Germinal center (tissue), 1 donor: ENCODE measurements at regions not wholly inside any gene's neighbourhood (a gene's known extent, or its start where the extent isn't known, plus 50 kb on each side); places are given as distances from the start of the nearest gene placed in this dataset.
"Not testable (repeated sequence)": the region's sequence is repeated elsewhere in the genome, so short reads cannot be mapped to it uniquely, and the experiment has no call there.

Source experiments
- DNase-seq: peaks from one replicate; pipeline ENCODE4 v3.0.0; 2012; ENCODE audit warnings: mixed read lengths, low spot score

DNA sequence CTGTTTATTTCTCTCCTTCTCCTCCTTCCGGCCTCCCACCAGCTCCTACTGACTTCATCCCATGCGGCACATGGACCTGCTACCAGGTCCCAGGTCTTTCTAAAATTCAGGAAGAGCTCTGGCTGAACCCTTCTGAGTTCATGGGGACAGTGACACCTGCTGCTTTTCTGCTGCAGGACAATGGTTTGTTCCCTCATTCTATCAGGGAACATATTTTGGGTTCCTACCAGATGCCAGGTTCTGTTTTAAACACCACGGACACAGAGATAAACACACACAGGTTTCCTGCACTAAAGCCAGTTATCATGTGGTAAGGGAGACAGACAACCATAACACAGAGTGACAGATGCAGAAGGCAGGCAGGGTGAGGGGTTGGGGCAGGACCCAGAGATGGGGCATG is 114.0 kb upstream of the RAB4A start:
- no peak for DNase-seq

DNA sequence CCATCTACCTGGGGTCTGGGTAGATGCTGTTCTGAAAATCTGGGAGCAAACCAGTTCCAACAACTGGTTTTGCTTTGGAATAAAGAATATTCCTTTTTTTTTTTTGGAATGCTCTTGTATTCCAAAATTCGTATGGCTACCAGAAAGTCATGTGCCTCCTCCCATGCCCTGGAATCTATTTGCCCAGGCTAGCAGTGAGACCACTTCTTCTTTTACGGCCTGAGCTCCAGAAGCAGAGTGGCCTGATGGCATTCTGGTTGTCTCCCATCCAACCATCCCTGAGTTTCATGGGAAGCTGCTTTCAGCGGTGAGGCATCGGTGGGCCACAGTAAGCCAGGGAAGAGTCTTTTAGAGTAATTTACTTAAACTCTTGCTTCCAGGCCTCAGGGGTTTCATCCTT is 113.4 kb upstream of the RAB4A start:
- DNase-seq: no peak

DNA sequence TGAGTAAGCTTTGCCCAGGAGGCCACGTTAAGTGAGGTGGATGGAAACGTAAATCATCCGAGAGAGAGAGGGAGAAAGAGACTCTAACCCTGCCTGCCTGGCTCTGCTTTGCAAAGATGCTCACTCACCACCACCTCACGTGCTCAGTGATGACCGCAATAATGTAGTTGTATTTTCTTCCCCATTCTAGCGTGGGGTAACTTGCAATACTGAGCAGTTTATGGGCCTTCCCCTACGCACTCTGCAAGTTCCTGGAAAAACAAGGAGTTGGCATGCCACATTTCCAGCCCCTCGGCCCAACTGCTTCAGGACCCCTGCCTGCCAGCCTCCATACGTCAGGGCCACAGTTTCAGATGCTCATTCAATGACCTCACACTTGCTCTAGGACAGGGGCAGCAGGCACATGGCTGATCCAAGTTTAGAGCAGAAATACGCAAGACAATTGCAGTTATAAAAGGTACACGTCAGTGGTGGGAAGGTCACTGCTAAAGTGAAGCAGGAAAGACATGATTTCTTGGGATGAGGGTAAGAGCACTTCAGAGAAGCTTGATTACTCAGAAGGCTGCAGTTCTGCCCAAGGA is 112.5 kb upstream of the RAB4A start:
- no peak for DNase-seq

DNA sequence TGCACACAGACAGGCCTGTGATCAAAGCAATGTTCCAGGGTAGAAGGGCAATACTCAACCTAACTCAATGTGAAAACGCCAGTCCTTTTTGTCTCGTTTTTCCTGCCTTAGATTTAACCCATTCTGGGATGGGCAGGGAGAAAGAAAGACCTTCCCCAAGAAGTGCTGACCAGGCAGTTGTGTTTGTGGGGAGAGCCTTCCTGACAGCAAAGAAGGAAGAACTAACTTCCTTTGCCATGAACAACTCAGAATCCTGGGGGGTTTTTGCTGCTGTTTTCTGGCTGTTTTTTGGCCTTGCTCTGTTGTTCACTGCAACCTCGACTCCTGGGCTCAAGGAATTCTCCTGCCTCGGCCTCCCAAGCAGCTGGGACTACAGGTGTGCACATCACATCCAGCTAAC is 112.0 kb upstream of the RAB4A start:
- DNase-seq: no peak

DNA sequence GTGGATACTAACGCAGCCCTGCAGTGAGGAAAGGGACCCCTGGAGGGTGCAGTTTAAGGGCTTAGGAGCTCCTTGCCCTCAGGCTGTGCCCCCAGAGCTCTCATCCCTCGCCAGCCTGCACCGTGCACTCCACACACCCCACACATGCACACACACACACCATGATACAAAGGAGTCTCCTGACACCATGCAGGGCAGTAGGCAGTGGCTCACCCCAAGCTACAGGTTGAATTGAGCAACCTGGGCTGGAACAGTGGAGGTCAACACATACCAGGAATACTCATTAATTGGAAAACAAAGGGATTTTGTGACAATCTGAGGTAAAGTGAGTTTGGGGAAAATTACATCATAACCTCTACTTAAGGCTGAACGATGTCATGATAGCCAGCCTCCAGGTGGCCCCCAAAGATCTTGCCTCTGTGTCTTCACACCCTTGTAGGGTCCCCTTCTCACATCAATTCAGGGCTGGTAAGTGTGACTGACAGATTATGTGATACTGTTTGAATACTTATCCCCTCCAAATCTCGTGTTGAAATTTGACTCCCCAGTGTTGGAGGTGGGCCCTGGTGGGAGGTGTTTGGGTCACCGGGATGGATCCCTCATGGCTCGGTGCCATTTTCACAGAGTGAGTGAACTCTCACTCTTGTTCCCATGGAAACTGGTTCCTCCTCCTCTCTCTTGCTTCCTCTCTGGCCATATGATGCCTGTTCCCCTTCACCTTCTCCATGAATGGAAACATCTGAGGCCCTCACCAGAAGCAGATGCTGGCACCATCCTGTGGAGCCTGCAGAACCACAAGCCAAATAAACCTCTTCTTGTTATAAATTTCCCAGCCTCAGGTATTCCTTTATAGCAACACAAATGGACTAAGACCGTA is 111.0 kb upstream of the RAB4A start:
- no peak for DNase-seq

DNA sequence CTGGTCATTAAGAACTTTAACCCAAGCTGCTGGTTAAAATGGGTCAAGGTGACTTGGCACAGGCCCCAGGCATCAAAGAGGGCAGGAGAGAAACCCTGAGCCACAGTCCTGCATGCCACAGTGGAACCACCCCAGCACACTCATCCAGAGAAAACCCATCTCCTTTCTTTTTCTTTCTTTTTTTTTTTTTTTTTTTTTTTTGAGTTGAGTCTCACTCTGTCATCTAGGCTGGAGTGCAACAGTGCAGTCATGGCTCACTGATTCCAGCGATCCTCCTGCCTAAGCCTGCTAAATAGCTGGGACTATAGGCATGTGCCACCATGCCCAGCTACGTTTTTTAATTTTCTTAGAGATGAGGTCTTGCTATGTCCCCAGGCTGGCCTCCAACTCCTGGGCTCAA is 109.2 kb upstream of the RAB4A start:
- DNase-seq: no peak

DNA sequence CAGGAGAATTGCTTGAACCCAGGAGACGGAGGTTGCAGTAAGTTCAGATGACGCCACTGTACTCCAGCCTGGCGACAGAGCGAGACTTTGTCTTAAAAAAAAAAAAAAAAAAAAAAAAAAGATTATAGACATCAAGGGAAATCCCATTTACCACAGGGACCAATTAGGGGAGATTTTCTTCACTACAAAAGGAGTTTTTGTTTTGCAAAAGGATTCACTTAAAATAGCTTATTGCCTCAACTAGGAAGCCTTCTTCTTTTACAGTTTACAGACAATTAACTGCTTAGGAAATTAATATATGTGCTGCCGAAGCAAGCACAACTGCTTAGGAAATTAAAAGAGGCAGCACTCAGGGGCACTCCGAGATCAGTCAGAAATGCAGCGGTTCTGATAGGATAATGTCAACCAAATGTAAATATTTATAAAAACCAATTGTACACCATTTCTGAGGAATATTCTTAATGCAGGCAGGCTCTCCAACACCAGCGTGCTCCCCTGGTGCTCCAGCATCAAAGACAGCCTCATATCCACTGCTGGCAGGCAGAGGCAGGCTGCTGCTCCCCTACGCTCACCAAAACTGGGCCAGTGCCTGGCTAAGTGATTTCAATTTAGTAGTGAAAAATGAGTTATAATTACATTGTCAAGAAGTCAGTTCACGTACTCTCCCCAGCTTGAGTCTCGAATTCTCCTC is 107.9 kb upstream of the RAB4A start:
- DNase-seq: no peak

DNA sequence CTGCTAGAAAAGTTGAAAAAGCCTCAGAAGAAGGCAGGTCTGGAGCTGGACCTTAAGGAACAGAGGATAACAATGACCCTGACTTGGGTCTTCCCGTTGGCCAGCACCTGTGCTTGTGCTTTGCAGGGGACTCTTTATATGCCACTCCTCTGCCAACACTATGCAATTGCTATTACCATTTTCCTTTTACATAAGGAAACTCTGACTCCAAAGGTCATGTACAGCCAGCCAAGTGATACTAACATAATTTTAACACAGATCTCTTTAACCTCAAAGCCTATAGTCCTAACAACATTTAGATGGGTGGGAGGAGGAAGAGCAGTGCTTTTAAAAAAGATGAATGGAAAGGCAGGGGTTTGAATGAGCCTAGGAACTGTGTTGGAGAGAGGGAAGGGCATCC is 106.6 kb upstream of the RAB4A start:
- DNase-seq: no peak

DNA sequence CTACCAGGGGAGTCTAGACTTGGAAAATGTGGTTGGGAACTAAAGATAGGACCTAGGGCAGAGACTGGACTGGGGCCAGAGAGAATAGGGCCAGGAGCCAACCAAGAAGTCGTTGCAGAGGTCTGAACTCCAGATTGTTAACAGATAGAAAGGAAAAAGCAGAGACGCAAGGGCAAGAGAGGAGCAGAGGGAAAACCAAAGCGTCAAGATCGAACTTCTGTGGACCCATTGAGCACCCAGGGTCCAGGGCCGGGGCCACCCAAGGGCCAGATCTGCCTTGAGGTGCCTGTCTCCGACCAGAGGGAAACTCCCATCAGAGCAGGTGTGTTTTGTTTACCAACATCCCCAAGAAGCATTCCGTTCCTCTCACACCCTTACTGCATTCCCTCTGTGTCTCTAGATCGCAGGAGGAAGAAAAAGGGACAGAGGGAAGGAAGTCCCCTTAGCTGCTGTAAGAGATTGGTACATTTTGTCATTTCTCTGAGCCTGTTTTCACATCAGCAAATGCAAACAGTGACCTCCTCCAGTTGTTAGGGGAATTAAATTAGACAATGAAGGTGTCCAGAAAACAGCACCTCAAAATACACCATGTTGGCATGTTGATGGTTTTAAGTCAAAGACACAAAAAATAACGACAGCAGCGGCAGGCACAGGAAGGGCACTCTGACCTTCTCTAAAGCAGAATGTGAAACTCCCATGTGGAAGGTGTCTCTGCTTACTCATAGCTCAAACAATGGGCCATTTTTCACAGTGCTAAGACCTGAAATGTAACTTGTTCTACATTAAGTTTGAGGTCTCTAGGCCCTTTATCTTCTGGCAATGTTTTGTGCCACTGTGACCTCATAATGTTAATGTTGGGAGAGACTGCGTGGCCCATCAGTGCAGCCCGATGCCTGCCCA is 105.8 kb upstream of the RAB4A start:
- DNase-seq: no peak

DNA sequence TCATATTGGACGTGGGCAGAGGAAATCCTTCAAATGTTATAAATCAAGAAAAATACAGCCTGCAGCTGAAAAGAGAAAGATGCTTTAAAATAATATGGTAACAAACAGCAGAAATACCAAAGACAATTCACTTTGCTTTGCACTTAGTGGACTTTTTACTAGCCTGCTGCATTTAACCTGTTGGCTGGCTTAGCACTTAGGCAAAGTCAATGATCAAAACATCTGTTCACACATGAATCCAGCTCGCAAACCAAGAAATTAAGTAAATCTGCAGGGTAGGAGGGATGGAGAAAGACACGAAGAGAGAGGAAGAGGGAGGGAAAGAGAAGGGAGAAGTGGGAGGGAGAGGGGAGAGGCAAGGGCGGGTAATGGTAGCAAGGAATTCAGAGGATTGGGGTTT is 103.6 kb upstream of the RAB4A start:
- no peak for DNase-seq

DNA sequence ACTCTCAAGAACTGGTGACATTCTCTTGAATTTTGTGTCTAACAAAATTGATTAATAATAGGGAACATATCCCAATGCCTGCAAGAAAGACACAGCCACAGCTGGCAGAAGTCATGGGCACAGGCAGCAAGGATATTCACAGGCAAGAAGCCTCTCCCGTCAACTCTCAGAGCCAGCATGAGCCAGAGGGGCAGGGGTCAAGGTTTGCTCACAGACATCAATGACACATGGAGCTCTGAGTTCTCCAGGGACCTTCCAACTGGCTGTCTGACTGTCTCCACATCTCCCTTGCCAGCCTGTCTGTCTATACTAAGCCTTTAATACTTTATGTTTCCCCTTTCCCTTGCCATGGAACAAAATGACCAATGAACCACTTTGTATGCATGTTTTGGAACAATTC is 101.5 kb upstream of the RAB4A start:
- DNase-seq: no peak

DNA sequence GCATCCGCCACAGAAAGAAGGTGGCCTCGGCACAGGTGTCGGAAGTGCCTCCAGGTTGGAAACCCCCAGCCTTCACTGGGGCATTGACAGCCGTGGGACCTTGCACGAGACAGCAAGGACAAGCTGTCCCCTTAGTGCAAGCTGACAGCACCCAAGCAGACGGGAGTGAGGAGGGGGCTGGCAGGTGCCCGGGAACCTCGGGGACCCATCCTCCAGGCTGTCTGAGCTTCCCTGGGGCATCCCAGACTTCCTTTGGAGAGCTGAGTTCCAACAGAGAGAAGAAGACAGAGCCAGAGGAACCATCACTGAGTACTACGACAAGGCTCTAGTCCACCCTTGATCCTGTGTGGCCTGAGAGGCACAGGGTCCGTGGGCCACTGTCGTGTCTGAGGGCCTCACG is 100.6 kb upstream of the RAB4A start:
- DNase-seq: no peak

DNA sequence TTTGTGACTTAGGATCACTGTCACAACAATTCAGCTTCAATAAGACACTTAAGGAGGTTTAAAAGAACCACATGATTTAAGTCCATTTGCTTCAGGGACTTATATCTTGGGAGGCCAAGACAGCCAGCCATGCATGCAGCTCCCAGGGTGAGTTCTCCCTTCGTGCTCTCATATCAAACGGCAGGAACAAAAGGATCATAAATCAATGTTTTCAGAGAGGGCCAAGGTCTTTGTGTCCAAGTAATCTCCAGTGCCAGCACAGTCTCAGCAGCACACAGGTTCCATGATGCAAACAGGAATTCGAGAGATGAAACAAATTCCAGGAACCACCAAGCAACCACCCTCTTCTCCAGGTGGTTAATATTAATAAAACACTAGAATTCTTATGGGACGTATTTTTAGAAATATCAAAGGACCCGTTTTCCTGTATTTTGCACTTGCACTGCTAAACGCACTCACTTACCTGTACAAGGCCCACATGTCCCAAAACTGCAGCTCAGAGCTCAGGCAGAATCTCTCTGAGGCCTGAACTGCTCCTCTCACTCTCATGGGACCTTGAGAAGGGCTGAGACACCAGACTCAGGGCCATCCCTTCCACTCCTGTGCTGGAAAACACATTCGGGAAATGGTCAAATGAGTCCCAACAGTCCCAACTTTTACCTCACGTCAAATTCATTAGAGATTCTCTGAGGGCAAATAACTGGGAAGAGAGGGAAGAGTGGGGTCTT is 100.0 kb upstream of the RAB4A start:
- DNase-seq: no peak

DNA sequence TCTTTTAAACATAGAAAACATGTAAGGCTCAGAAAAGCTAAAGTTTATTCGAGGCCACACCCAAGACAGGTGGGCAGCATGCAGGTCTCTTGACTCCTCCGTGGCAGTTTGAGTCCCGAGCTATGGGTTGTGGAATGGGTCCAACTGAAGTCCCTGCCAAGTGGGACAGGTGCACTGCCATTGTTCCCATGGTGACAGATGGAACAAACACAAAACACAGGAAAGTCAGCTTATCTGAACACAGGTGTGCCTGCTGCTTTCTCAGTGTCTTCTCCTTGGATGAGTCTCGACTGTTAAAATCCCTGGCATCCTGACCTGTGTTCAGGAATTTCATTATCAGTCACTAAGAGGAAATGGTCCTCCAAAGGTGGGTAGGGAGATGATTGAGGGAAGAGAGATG is 99.0 kb upstream of the RAB4A start:
- DNase-seq: no peak

DNA sequence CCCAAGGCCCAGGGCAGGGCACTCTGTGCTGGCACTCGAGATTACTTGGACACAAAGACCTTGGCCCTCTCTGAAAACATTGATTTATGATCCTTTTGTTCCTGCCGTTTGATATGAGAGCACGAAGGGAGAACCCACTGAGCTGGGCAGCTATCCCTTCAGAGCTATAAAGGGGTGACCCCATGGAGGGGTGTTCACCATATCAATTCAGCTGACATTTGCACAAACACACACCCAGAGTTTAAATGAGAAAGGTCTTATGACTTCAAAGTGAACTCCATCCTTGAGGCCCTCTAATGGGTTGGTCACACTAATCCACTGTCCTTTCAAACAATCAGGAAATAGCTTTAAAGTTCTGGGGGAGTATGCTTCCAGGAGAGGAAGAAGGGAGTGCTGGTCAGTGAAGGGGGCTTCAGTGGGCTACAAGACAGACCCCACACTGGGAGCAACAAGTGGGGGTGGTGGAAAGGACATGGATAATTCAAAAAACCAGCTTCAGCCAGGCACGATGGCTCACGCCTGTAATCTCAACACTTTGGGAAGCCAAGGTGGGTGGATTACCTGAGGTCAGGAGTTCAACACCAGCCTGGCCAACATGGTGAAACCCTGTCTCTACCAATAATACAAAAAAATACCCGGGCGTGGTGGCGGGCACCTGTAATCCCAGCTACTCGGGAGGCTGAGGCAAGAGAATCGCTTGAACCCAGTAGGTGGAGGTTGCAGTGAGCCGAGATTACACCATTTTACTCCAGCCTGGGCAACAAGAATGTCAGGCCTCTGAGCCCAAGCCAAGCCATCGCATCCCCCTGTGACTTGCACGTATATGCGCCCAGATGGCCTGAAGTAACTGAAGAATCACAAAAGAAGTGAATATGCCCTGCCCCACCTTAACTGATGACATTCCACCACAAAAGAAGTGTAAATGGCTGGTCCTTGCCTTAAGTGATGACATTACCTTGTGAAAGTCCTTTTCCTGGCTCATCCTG is 97.1 kb upstream of the RAB4A start:
- not testable (repeated sequence) for DNase-seq

DNA sequence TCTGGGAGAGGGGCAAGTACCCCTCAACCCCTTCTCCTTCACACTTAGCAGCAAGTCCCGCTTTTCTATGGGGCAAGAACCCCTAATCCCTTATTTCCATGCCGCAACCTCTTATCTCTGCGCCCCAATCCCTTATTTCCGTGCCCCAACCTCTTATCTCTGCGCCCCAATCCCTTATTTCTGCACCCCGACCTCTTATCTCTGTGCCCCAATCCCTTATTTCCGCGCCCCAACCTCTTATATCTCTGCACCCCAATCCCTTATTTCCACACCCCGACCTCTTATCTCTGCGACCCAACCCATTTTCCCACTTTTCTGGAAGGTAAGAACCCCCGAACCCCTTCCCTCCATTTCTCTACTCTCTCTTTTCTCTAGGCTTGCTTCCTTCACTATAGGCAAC is 95.6 kb upstream of the RAB4A start:
- not testable (repeated sequence) for DNase-seq

DNA sequence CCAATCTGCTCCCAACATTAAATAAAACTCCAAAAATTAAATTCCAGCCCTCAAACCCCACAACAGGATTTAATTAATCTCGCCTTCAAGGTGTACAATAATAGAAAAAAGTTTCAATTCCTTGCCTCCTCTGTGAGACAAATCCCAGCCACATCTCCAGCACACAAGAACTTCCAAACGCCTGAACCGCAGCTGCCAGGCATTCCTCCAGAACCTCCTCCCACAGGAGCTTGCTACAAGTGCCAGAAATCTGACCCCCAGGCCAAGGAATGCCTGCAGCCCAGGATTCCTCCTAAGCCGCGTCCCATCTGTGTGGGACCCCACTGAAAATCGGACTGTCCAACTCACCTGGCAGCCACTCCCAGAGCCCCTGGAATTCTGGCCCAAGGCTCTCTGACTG is 94.5 kb upstream of the RAB4A start:
- DNase-seq: not testable (repeated sequence)

DNA sequence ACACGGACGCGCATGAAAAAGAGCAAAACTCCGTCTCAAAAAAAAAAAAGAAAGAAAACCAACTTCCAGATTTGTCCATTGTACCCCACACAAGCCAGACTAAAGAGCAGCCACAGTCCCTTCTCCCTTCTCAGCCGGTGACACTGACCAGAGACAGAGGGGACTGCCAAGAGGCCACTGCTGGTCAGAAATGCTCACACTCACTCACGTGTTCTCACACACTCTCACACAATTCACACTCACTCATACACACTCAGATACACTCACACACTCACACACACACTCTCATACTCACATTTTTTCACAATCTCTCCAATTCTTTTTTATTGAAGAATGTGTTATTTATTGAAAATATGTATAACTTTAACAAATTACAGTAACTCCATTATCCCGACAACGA is 90.8 kb upstream of the RAB4A start:
- no peak for DNase-seq

DNA sequence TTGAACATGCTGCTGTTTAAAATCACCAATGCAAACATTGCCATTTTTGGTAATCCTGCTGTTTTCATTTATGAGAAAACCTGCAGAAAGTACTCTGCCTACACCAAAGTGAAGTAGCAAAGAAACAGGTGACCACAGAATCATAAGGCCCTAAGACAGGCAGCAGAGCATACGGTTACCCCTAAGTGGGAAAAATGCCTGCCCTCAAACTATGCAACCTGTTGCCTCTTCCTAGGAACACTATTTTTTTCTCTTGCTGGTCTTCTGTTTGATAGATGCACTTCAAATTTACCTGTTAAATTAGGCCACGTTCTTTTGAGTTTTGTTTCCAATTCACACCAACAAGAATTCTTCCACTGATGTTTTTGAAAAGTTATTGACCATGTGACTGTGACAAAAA is 89.5 kb upstream of the RAB4A start:
- no peak for DNase-seq

DNA sequence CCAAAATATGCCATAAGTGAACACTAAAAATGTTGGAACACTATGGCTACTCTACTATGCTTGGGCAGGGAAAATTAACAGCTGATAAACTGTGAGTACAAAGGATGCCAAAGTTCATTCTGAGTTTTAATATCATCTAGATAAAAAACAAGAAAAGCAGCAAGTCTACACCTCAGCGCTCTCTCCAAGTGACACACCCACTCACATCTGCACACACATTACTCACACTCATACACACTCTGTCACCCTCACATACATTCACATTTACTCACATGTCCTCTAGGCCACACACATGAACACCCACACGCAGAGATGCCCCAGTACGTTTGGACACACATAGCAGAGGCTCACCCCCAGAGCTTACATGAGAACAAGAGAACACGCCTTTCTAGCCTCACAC is 87.3 kb upstream of the RAB4A start:
- no peak for DNase-seq
